Stomach (tissue), 8 donors: ENCODE measurements at regions not wholly inside any gene's neighbourhood (a gene's known extent, or its start where the extent isn't known, plus 50 kb on each side); places are given as distances from the start of the nearest gene placed in this dataset.

ENCODE experiments used
- DNase-seq, 2 donors: peaks; one replicate each; pipeline versions ENCODE4 v3.0.0 to v3.0.0-alpha.2; 2013 to 2019
- H3K27ac ChIP-seq, 5 donors: fragments of 200-600 bp in 4 of 5; sonication (generic) in 4 of 5; one replicate each; pipeline ENCODE4 v1.5.1; 2013 to 2019; ENCODE audit warnings: mild to moderate bottlenecking in 1 of 5, moderate library complexity in 1 of 5
- H3K27me3 ChIP-seq, 3 donors: fragments of 200-600 bp; sonication (generic); one replicate each; pipeline ENCODE4 v1.5.1; 2017 to 2019; ENCODE audit warnings: mixed run types in 1 of 3
- H3K36me3 ChIP-seq, 4 donors: fragments of 200-600 bp; sonication (generic); 1 replicate in 3 of 4; 2 replicates in 1 of 4; pipeline ENCODE4 v1.5.1; 2016 to 2019
- H3K4me1 ChIP-seq, 4 donors: fragments of 200-600 bp; sonication (generic); one replicate each; pipeline ENCODE4 v1.5.1; 2016 to 2019
- H3K4me3 ChIP-seq, 4 donors: fragments of 200-600 bp; sonication (generic) in 3 of 4; one replicate each; pipeline ENCODE4 v1.5.1; 2016 to 2019; ENCODE audit warnings: mild to moderate bottlenecking in 1 of 4
- H3K9me3 ChIP-seq, 4 donors: fragments of 200-600 bp; sonication (generic); one replicate each; pipeline ENCODE4 v1.5.1; 2016 to 2019
- CTCF ChIP-seq, 7 experiments: fragments of 450-650 bp in 4 of 7; fragments of 200-600 bp in 3 of 7; sonication (generic) in 3 of 7; IDR thresholded peaks; one replicate each; pipeline ENCODE4 v1.5.1; 2016 to 2019; ENCODE audit warnings: antibody characterized with exemption in 7 of 7, control low read depth in 2 of 7, mild to moderate bottlenecking in 1 of 7
- EP300 ChIP-seq: sonication (generic); formaldehyde crosslinking; IDR thresholded peaks from one replicate; pipeline ENCODE4 v1.6.1; 2017; ENCODE audit warnings: antibody characterized with exemption
- POLR2A ChIP-seq, 4 donors: fragments of 450-650 bp; IDR thresholded peaks; one replicate each; pipeline ENCODE4 v1.6.1; 2016; ENCODE audit warnings: antibody characterized with exemption in 4 of 4, control low read depth in 2 of 4, mild to moderate bottlenecking in 1 of 4, moderate library complexity in 1 of 4
- POLR2AphosphoS5 ChIP-seq, 3 donors: sonication (generic); formaldehyde crosslinking; IDR thresholded peaks; one replicate each; pipeline ENCODE4 v1.6.1; 2016; ENCODE audit warnings: antibody characterized with exemption in 3 of 3
- WGBS, 5 donors: extraction: QIAGEN DNeasy Blood & Tissue Kit in 3 of 5; methylation state at CpG; one replicate each; pipeline versions ENCODE4 v1.1.5 to v1.1.7; 2013 to 2018; 5-methylcytosine and 5-hydroxymethylcytosine counted together
- intact Hi-C: fragments of 100-400 bp; cut with DNase I; formaldehyde crosslinking; loops from one replicate; pipeline ENCODE4 v1.15.1; 2023; ENCODE audit warnings: low total_unique reads
- small RNA-seq, 4 donors: library from RNA; depleted of rRNA; stranded (forward); fragments of <200 nt; gene quantifications; one replicate each; pipeline ENCODE3, GENCODE V24; 2016
- donor health status: healthy with polysubstance abuse.
- donor health status: Bipolar disorder and iron deficiency.
- donor health status: healthy.

GRCh38 chr5:35284364-35284763 is 54.1 kb upstream of the PRLR start:
- Histone ChIP-seq H3K9me3 (no peaks in the 10 kb centered on the region), H3K27ac (no peak overlapping the region), H3K4me3 (no peak overlapping the region), H3K4me1 (no peaks in the 10 kb centered on the region), H3K27me3 (no peaks in the 10 kb centered on the region), H3K36me3 (no peaks in the 10 kb centered on the region)
- no peak for DNase-seq
- no peak for TF ChIP-seq POLR2A (IDR thresholded peaks at IDR 0.05)
- intact Hi-C loops, result no loop called here

- intact Hi-C loops, result no loop called here
- Histone ChIP-seq H3K4me1 (no peaks in the 10 kb centered on the region), H3K27me3 (no peaks in the 10 kb centered on the region), H3K4me3 (no peak overlapping the region), H3K9me3 (no peaks in the 10 kb centered on the region), H3K36me3 (no peaks in the 10 kb centered on the region), H3K27ac (no peak overlapping the region)
- WGBS, 5 donors, result 24 to 59% (median 43%) methylated on average over 1 of the region's 1 CpG
- TF ChIP-seq EP300, result no peak
- TF ChIP-seq POLR2A (IDR thresholded peaks at IDR 0.05), result no peak
- TF ChIP-seq POLR2AphosphoS5 (IDR thresholded peaks at IDR 0.05), result no peak
- DNase-seq, result no peak
These were observed 52.5 kb upstream of the PRLR start for GRCh38 chr5:35282810-35283209.

DNA sequence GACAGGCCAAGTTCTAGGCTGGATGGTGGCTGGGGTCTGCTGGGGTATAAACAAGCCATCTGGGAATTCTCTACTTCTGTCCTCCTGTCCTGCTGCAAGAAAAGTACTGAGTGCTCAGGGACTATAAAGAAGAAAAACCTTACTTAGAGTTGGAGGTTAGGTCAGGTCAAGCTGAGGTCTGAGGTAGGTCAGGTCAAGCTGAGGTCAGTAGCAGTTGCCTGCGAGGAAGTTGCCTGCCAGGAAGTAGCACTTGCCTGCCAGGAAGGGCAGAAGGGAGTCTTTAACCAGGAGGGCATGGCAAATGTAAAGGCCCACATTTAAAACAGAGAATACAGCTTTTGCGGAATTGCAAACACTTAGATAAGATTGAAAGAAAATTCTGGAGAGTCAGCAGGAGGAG is 51.3 kb upstream of the PRLR start:
- Histone ChIP-seq H3K4me1 (no peaks in the 10 kb centered on the region), H3K4me3 (no peak overlapping the region), H3K9me3 (no peaks in the 10 kb centered on the region), H3K27me3 (no peaks in the 10 kb centered on the region), H3K27ac (no peak overlapping the region), H3K36me3 (no peaks in the 10 kb centered on the region)
- no peak for DNase-seq
- intact Hi-C loops, result no loop called here
- 45 to 58% (median 51%) methylated on average over 2 of the region's 2 CpGs for WGBS, 5 donors
- TF ChIP-seq POLR2A (IDR thresholded peaks at IDR 0.05) (no peak), EP300 (no peak), POLR2AphosphoS5 (IDR thresholded peaks at IDR 0.05) (no peak), CTCF (IDR thresholded peaks at IDR 0.05) (no peak)

Small RNA genes lying in the stretch of these regions (small RNA-seq; reads per million reads assigned to genes)
- gene RF00012, result 0 reads per million in 4 donors
